Body of pancreas (tissue), 4 donors: ENCODE measurements at regions not wholly inside any gene's neighbourhood (a gene's known extent, or its start where the extent isn't known, plus 50 kb on each side); places are given as distances from the start of the nearest gene placed in this dataset.

Experiments used
- ATAC-seq: fragments of 150-250 bp; one replicate; pipeline ENCODE4 v1.9.1; 2016
- DNase-seq, 4 donors: peaks; one replicate each; pipeline ENCODE4 v3.0.0-alpha.2; 2019
- H3K27ac ChIP-seq, 4 donors: fragments of 200-600 bp; sonication (generic); 1 replicate in 3 of 4; 2 replicates in 1 of 4; pipeline versions ENCODE4 v1.5.1 to v1.6.1; 2016 to 2019; ENCODE audit warnings: mild to moderate bottlenecking in 1 of 4, mixed read lengths in 1 of 4, moderate library complexity in 1 of 4
- H3K27me3 ChIP-seq, 2 donors: fragments of 200-600 bp; sonication (generic); one replicate each; pipeline ENCODE4 v1.6.0; 2016; ENCODE audit warnings: mild to moderate bottlenecking in 1 of 2
- H3K36me3 ChIP-seq, 2 donors: fragments of 200-600 bp; sonication (generic); replicated peaks in 1 of 2; 2 replicates each; pipeline ENCODE4 v1.5.1; 2016; ENCODE audit warnings: low read depth in 2 of 2; ENCODE audit not compliant: insufficient read depth in 1 of 2
- H3K4me1 ChIP-seq: fragments of 200-600 bp; sonication (generic); one replicate; pipeline ENCODE4 v1.6.0; 2016
- H3K4me3 ChIP-seq, 2 donors: fragments of 200-600 bp; sonication (generic); 1 replicate in 1 of 2; 2 replicates in 1 of 2; pipeline ENCODE4 v1.5.1; 2016 to 2019
- H3K9me3 ChIP-seq, 3 donors: fragments of 200-600 bp; sonication (generic); 1 replicate in 2 of 3; 2 replicates in 1 of 3; pipeline ENCODE4 v1.5.1; 2016
- CTCF ChIP-seq, 7 experiments: fragments of 450-650 bp in 4 of 7; fragments of 200-600 bp in 3 of 7; sonication (generic) in 3 of 7; IDR thresholded peaks; one replicate each; pipeline ENCODE4 v1.5.1; 2016 to 2019; ENCODE audit warnings: antibody characterized with exemption in 7 of 7
- POLR2A ChIP-seq, 3 donors: fragments of 450-650 bp; IDR thresholded peaks; one replicate each; pipeline ENCODE4 v1.6.1; 2016; ENCODE audit warnings: antibody characterized with exemption in 3 of 3, mild to moderate bottlenecking in 2 of 3
- WGBS, 2 donors: methylation state at CpG; one replicate each; pipeline ENCODE4 v1.1.5; 2017; 5-methylcytosine and 5-hydroxymethylcytosine counted together
- intact Hi-C: fragments of 100-400 bp; cut with DNase I; formaldehyde crosslinking; loops from one replicate; pipeline ENCODE4 v1.15.1; 2023

GRCh38 chrX:148159796-148160195 lies 178.7 kb downstream of the FMR1NB start:
- intact Hi-C loops: no loop called here
- H3K4me3 ChIP-seq: no peak overlapping the region
- no peaks in the 10 kb centered on the region for H3K27me3 ChIP-seq
- TF ChIP-seq CTCF (IDR thresholded peaks at IDR 0.05) (no peak), POLR2A (IDR thresholded peaks at IDR 0.05) (no peak)
- H3K27ac ChIP-seq: no peak overlapping the region
- no peaks in the 10 kb centered on the region for H3K36me3 ChIP-seq
- no peak for DNase-seq
- no peaks in the 10 kb centered on the region for H3K9me3 ChIP-seq
- peaks cover 6% of the 10 kb centered on the region for H3K4me1 ChIP-seq
- no peak for ATAC-seq

- Histone ChIP-seq H3K4me1 (peaks cover 6% of the 10 kb centered on the region), H3K27ac (no peak overlapping the region), H3K9me3 (no peaks in the 10 kb centered on the region), H3K36me3 (no peaks in the 10 kb centered on the region), H3K4me3 (no peak overlapping the region), H3K27me3 (no peaks in the 10 kb centered on the region)
- intact Hi-C loops: no loop called here
- 70 to 74% methylated on average over 6 of the region's 6 CpGs for WGBS, 2 donors
- ATAC-seq: no peak
- no peak for TF ChIP-seq POLR2A (IDR thresholded peaks at IDR 0.05)
- no peak for TF ChIP-seq CTCF (IDR thresholded peaks at IDR 0.05)
- DNase-seq: no peak
Measured at GRCh38 chrX:148161701-148162100, 180.6 kb downstream of the FMR1NB start.

GRCh38 chrX:148185631-148186030 lies 204.5 kb downstream of the FMR1NB start:
- Histone ChIP-seq H3K4me3 (no peak overlapping the region), H3K36me3 (no peaks in the 10 kb centered on the region), H3K4me1 (no peaks in the 10 kb centered on the region), H3K9me3 (no peaks in the 10 kb centered on the region), H3K27me3 (no peaks in the 10 kb centered on the region), H3K27ac (no peak overlapping the region)
- intact Hi-C loops: no loop called here
- ATAC-seq (no peak), DNase-seq (no peak)
- TF ChIP-seq CTCF (IDR thresholded peaks at IDR 0.05) (no peak), POLR2A (IDR thresholded peaks at IDR 0.05) (no peak)

- no peaks in the 10 kb centered on the region for H3K36me3 ChIP-seq
- WGBS, 2 donors: 48 to 54% methylated on average over 4 of the region's 4 CpGs
- no peaks in the 10 kb centered on the region for H3K9me3 ChIP-seq
- intact Hi-C loops: no loop called here
- H3K4me3 ChIP-seq: no peak overlapping the region
- DNase-seq: no peak
- H3K27ac ChIP-seq: no peak overlapping the region
- no peaks in the 10 kb centered on the region for H3K4me1 ChIP-seq
- no peak for TF ChIP-seq CTCF (IDR thresholded peaks at IDR 0.05)
- no peak for TF ChIP-seq POLR2A (IDR thresholded peaks at IDR 0.05)
- no peak for ATAC-seq
- no peaks in the 10 kb centered on the region for H3K27me3 ChIP-seq
Measured at GRCh38 chrX:148192547-148192946, 211.4 kb downstream of the FMR1NB start.

- no peak overlapping the region for H3K4me3 ChIP-seq
- no peak for ATAC-seq
- H3K9me3 ChIP-seq: no peaks in the 10 kb centered on the region
- intact Hi-C loops: no loop called here
- TF ChIP-seq POLR2A (IDR thresholded peaks at IDR 0.05) (no peak), CTCF (IDR thresholded peaks at IDR 0.05) (no peak)
- DNase-seq: no peak
- no peaks in the 10 kb centered on the region for H3K27me3 ChIP-seq
- H3K27ac ChIP-seq: no peak overlapping the region
- no peaks in the 10 kb centered on the region for H3K4me1 ChIP-seq
- no peaks in the 10 kb centered on the region for H3K36me3 ChIP-seq
Measured at GRCh38 chrX:148193759-148194158, 212.6 kb downstream of the FMR1NB start.
